ENCODE measurements at regions not wholly inside any gene's neighbourhood (a gene's known extent, or its start where the extent isn't known, plus 50 kb on each side); places are given as distances from the start of the nearest gene placed in this dataset.

DNA sequence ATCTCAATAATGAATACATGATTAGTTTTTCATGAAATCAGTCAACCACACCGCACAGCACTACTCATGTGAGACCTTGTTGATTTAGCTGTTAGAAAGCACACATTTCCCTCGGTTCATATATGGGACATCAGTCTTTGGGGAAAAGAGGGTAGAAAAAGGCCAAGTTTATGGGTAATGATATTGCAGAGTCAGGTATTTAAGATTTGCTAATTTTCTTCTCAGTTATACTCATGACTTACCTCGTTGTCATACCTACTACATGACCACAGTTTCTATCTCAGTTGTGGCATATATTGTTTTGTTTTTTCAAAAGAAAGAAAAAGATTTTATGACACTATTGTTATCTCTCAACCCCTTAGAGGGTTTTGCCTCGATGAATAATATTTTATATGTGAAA is 165.6 kb downstream of the POU4F1 start:
- BruUV-seq (replicated peaks) = no TSS peak
- H3K36me3 Mint-ChIP-seq (ENCODE audit: insufficient read depth, unreplicated experiment) = no peaks in the 10 kb centered on the region
- H3K27ac Mint-ChIP-seq (ENCODE audit: unreplicated experiment) = no peak overlapping the region
- H3K36me3 ChIP-seq (ENCODE audit: control insufficient read depth, insufficient read depth, low read length) = no peaks in the 10 kb centered on the region
- no peak for DNase-seq
- H3K9me3 Mint-ChIP-seq (ENCODE audit: unreplicated experiment) = no peaks in the 10 kb centered on the region
- H3K9me3 ChIP-seq = no peaks in the 10 kb centered on the region
- no peak overlapping the region for H3K4me3 Mint-ChIP-seq (ENCODE audit: unreplicated experiment)
- H3K4me3 ChIP-seq (ENCODE audit: low read depth, low read length) = no peak overlapping the region
- intact Hi-C loops (cut with micrococcal nuclease; ENCODE audit: unreplicated experiment) = loop anchor here (10.0 kb wide), 1 partner anchor 303 kb away; no protein-coding TSS in a partner anchor
- H3K4me1 ChIP-seq = peaks cover 7% of the 10 kb centered on the region; the same call in 1 of the 2 replicates
- CTCF ChIA-PET = no interaction called here
- peaks cover 9% of the 10 kb centered on the region for H3K4me1 Mint-ChIP-seq (ENCODE audit: low read depth, unreplicated experiment)
- no peaks in the 10 kb centered on the region for H3K27me3 Mint-ChIP-seq (ENCODE audit: insufficient read depth, unreplicated experiment)
- TF ChIP-seq, protein P1, sequence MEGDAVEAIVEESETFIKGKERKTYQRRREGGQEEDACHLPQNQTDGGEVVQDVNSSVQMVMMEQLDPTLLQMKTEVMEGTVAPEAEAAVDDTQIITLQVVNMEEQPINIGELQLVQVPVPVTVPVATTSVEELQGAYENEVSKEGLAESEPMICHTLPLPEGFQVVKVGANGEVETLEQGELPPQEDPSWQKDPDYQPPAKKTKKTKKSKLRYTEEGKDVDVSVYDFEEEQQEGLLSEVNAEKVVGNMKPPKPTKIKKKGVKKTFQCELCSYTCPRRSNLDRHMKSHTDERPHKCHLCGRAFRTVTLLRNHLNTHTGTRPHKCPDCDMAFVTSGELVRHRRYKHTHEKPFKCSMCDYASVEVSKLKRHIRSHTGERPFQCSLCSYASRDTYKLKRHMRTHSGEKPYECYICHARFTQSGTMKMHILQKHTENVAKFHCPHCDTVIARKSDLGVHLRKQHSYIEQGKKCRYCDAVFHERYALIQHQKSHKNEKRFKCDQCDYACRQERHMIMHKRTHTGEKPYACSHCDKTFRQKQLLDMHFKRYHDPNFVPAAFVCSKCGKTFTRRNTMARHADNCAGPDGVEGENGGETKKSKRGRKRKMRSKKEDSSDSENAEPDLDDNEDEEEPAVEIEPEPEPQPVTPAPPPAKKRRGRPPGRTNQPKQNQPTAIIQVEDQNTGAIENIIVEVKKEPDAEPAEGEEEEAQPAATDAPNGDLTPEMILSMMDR (IDR thresholded peaks at IDR 0.05; ENCODE audit: insufficient read depth in 1 of 2, low read depth in 1 of 2, low read length in 1 of 2, severe bottlenecking in 1 of 2, unreplicated experiment in 1 of 2) = no peak
- POLR2A ChIA-PET = no interaction called here
- H3K27me3 ChIP-seq (replicated peaks; ENCODE audit: control insufficient read depth, insufficient read depth, low read length) = no peaks in the 10 kb centered on the region

DNA sequence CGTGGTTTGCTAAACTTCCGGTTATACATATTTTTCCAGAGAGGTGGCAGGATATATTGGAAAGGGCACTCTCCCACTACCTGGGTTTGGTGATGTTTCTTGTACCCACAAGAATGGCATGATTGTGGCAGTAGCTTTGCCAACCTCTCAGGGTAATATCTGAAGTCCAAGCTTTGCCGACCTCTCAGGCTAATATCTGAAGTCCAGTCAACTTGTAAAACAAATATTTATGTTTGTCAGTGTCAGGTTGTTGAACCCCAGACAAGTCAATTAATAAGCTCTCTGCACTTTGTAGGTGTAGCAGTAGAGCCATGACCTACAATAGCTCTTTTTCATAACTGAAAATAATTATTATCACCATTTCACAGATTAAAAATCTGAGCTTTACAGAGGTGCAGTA is 167.0 kb downstream of the POU4F1 start:
- Mint-ChIP-seq H3K27ac (ENCODE audit: unreplicated experiment) (no peak overlapping the region), H3K4me1 (ENCODE audit: low read depth, unreplicated experiment) (no peaks in the 10 kb centered on the region), H3K36me3 (ENCODE audit: insufficient read depth, unreplicated experiment) (no peaks in the 10 kb centered on the region), H3K4me3 (ENCODE audit: unreplicated experiment) (no peak overlapping the region), H3K27me3 (ENCODE audit: insufficient read depth, unreplicated experiment) (no peaks in the 10 kb centered on the region), H3K9me3 (ENCODE audit: unreplicated experiment) (no peaks in the 10 kb centered on the region)
- BruUV-seq (replicated peaks) = no TSS peak
- Histone ChIP-seq H3K4me3 (ENCODE audit: low read depth, low read length) (no peak overlapping the region), H3K27me3 (replicated peaks; ENCODE audit: control insufficient read depth, insufficient read depth, low read length) (no peaks in the 10 kb centered on the region), H3K36me3 (ENCODE audit: control insufficient read depth, insufficient read depth, low read length) (no peaks in the 10 kb centered on the region), H3K4me1 (peaks cover 4% of the 10 kb centered on the region), H3K9me3 (no peaks in the 10 kb centered on the region)
- CTCF ChIA-PET = no interaction called here
- intact Hi-C loops (cut with micrococcal nuclease; ENCODE audit: unreplicated experiment) = loop anchor here (10.0 kb wide), 1 partner anchor 302 kb away; no protein-coding TSS in a partner anchor
- TF ChIP-seq, protein P1 (IDR thresholded peaks at IDR 0.05; ENCODE audit: insufficient read depth in 1 of 2, low read depth in 1 of 2, low read length in 1 of 2, severe bottlenecking in 1 of 2, unreplicated experiment in 1 of 2) = no peak
- POLR2A ChIA-PET = no interaction called here
- DNase-seq = no peak

DNA sequence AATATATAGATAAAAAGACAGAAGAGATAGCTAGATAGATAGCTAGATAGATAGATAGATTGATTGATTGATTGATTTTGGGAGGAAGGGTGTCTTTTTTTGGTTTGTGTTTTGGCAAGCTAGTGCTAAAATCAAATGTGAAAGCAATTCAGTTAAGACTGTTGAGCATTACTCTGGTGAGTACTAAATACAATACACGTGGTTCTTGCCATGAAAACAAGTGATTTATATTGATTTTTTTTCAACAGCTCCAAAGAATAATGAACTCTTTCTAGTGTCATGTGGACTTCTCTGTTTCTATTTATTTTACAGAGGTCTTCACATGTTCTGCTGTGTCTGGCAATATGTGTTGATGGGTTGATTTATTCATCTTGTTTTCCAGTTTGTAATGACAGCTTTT is 172.0 kb downstream of the POU4F1 start:
- Histone ChIP-seq H3K27me3 (replicated peaks; ENCODE audit: control insufficient read depth, insufficient read depth, low read length) (no peaks in the 10 kb centered on the region), H3K4me3 (ENCODE audit: low read depth, low read length) (no peak overlapping the region), H3K9me3 (no peaks in the 10 kb centered on the region), H3K4me1 (peaks cover 33% of the 10 kb centered on the region), H3K36me3 (ENCODE audit: control insufficient read depth, insufficient read depth, low read length) (no peaks in the 10 kb centered on the region)
- Mint-ChIP-seq H3K9me3 (ENCODE audit: unreplicated experiment) (no peaks in the 10 kb centered on the region), H3K4me1 (ENCODE audit: low read depth, unreplicated experiment) (no peaks in the 10 kb centered on the region), H3K4me3 (ENCODE audit: unreplicated experiment) (no peak overlapping the region), H3K36me3 (ENCODE audit: insufficient read depth, unreplicated experiment) (no peaks in the 10 kb centered on the region), H3K27ac (ENCODE audit: unreplicated experiment) (peak overlapping the region; percentile 66), H3K27me3 (ENCODE audit: insufficient read depth, unreplicated experiment) (no peaks in the 10 kb centered on the region)
- ChIA-PET CTCF (interaction anchor here (1.2 kb wide), 1 partner anchor 294 kb away, joined by 3 read pairs; no protein-coding TSS in a partner anchor), POLR2A (no interaction called here)
- TF ChIP-seq, protein P1 (IDR thresholded peaks at IDR 0.05; ENCODE audit: insufficient read depth in 1 of 2, low read depth in 1 of 2, low read length in 1 of 2, severe bottlenecking in 1 of 2, unreplicated experiment in 1 of 2) = no peak
- no TSS peak for BruUV-seq (replicated peaks)
- DNase-seq = no peak
- intact Hi-C loops (cut with micrococcal nuclease; ENCODE audit: unreplicated experiment) = loop anchor here (10.0 kb wide), 1 partner anchor 297 kb away; no protein-coding TSS in a partner anchor
